Right cardiac atrium (tissue), 5 donors: ENCODE measurements at regions not wholly inside any gene's neighbourhood (a gene's known extent, or its start where the extent isn't known, plus 50 kb on each side); places are given as distances from the start of the nearest gene placed in this dataset.
A peak's percentile ranks its signal among the peaks of the same experiment; 100 is the strongest.

Experiments
- ATAC-seq, 2 donors: fragments of 200-7000 bp; cut with Tn5 transposase; one replicate each; pipeline versions ENCODE4 v1.8.0 to v1.9.1; 2020; ENCODE audit warnings: moderate library complexity in 2 of 2, mild to moderate bottlenecking in 1 of 2
- DNase-seq, 3 donors: peaks; one replicate each; pipeline ENCODE4 v3.0.0-alpha.2; 2020
- H3K27ac ChIP-seq: one replicate; pipeline ENCODE4 v1.5.1; 2013; ENCODE audit warnings: mild to moderate bottlenecking, low read length, control low read depth, moderate library complexity
- H3K27me3 ChIP-seq: one replicate; pipeline ENCODE4 v1.6.1; 2013; ENCODE audit not compliant: control insufficient read depth, insufficient read depth
- H3K4me1 ChIP-seq: one replicate; pipeline ENCODE4 v1.6.1; 2013; ENCODE audit warnings: low read length; ENCODE audit not compliant: control insufficient read depth, insufficient read depth
- H3K4me3 ChIP-seq: one replicate; pipeline ENCODE4 v1.5.1; 2013; ENCODE audit warnings: low read length, control low read depth
- H3K9me3 ChIP-seq: one replicate; pipeline ENCODE4 v1.6.1; 2013; ENCODE audit warnings: low read length; ENCODE audit not compliant: control insufficient read depth
- WGBS: extraction: QIAGEN DNeasy Blood & Tissue Kit; methylation state at CpG from one replicate; pipeline ENCODE4 v1.1.7; 2013; 5-methylcytosine and 5-hydroxymethylcytosine counted together
- intact Hi-C, 4 donors: fragments of 100-400 bp; cut with DNase I; formaldehyde crosslinking; loops; one replicate each; pipeline versions ENCODE4 v1.11.0 to v1.14.0; 2022 to 2023
- donor health status: healthy with polysubstance abuse.
- donor health status: DM: no; HTN: yes; CAD: no.
- donor health status: DM: no; HTN: no; CAD: no.
- donor health status: DM: no; HTN: yes; CAD: no; lungs with severe emphysema.
- donor health status: DM: yes; HTN: yes; CAD: no.

DNA sequence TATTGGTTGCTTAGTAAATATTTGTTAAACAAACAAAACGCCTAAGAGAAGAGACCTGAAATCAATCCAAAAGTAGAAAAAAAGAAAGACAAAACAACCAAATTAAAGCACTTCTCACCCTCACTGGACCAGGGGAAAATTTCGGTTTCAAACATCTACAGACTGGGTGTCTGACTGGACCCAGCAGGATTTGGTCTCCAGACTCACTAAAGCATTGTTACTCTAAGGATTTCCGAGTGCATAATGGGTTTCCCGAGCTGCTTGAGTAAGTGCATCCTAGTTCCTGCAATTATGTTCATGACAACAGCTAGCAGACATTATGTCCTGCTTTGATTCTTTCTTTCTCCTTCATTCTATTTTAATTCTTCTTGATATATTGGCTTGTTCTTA, 51.8 kb upstream of the FAM3C start:
- intact Hi-C loops = no loop called here
- H3K27me3 ChIP-seq = no peaks in the 10 kb centered on the region
- peak; percentile 76 to 90 for ATAC-seq
- no peak overlapping the region for H3K4me3 ChIP-seq
- H3K9me3 ChIP-seq = no peaks in the 10 kb centered on the region
- DNase-seq = no peak
- 35% methylated on average over 4 of the region's 4 CpGs for WGBS
- no peak overlapping the region for H3K27ac ChIP-seq
- no peaks in the 10 kb centered on the region for H3K4me1 ChIP-seq

- WGBS = 32% methylated on average over 2 of the region's 2 CpGs
- no peaks in the 10 kb centered on the region for H3K27me3 ChIP-seq
- intact Hi-C loops = no loop called here
- H3K4me1 ChIP-seq = no peaks in the 10 kb centered on the region
- DNase-seq (peak in 2 of 3 donors; percentile 50 to 79), ATAC-seq (peak; percentile 93 to 96)
- H3K27ac ChIP-seq = no peak overlapping the region
- no peaks in the 10 kb centered on the region for H3K9me3 ChIP-seq
- H3K4me3 ChIP-seq = no peak overlapping the region
These were observed 51.3 kb upstream of the FAM3C start for GRCh38 chr7:121447243-121447910.

DNA sequence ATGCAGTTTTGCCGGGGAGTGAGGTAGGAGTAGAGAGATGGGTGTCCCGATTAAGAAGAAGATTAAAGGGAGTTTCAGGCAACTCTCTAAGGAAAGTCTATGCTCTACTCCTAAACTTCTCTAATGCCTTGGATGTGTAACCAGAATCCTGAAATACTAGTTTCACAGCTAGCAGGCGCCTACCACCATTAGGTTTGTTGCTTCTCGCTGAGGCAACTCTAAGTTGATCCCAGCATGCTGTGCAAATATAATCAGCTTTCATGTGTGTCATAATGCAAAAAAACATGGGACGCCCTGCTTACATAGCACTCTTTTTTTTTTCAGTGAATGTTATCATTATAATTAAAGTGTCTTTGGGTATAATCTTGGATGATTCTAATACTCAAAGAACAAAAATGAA, 50.4 kb upstream of the FAM3C start:
- no peaks in the 10 kb centered on the region for H3K9me3 ChIP-seq
- no peak for ATAC-seq
- 77% methylated on average over 5 of the region's 5 CpGs for WGBS
- intact Hi-C loops = no loop called here
- peak overlapping the region; percentile 58 for H3K27ac ChIP-seq
- H3K27me3 ChIP-seq = no peaks in the 10 kb centered on the region
- H3K4me3 ChIP-seq = no peak overlapping the region
- no peak for DNase-seq
- H3K4me1 ChIP-seq = no peaks in the 10 kb centered on the region
